Inflammatory macrophage treated with lipopolysaccharide for 1 hour (primary cell): ENCODE measurements at regions not wholly inside any gene's neighbourhood (a gene's known extent, or its start where the extent isn't known, plus 50 kb on each side); places are given as distances from the start of the nearest gene placed in this dataset.
A peak's percentile ranks its signal among the peaks of the same experiment; 100 is the strongest.

Source experiments
- DNase-seq, 2 donors: peaks; one replicate each; pipeline ENCODE4 v3.0.0-alpha.2; 2020 to 2022

DNA sequence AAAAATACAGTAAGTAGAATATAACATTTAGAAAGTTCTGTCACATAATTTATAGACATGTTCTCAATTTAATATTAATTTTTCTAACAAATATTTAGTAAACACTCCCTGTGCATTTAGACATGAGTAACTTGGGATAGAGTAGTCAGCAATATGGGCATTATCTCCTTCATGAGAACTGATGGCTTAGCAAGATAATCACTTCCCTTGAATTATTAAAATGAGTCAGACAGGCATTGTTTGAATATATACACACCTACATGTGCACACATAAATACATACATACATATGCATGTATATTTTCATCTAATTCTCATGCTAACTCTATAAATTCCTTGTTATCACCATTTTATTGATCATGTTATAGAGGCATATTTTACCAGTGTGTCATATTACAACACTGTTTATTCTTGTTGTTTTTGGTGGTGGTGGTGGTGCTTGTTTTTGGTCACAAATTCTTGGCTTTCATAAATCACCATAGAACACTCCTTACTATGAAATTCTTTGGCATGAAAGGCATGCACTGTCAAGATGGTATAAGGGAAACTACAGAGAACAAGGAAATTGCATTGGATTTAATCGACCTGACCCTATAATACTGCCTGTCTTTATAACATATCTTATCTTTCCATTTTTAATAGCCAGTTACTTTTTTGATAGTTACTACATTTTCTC is 434.5 kb upstream of the MANEA start:
- no peak for DNase-seq

- DNase-seq: no peak
Observed at GRCh38 chr6:95143408-95144180, 433.7 kb upstream of the MANEA start.

GRCh38 chr6:95145457-95145856 is 431.9 kb upstream of the MANEA start:
- DNase-seq: no peak

DNA sequence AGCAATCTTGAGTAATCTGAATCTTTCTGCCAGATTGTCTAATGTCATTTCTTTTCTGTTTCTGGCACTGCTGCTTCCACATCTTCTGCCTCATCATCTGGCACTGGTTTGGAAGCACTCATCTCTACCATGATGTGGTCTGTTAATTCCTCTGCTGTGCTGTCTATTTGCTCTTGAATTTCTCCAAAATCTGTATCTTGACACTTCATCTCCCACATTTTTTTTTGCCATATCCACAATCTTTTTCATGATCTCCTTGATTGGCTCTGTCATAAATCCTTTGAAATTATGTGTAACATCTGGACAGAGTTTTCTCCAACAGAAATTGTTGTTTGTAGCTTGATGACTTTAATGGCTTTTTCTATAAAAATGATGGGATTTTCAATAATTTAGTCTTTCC is 417.8 kb upstream of the MANEA start:
- DNase-seq: no peak

GRCh38 chr6:95169775-95170174 is 407.6 kb upstream of the MANEA start:
- no peak for DNase-seq

GRCh38 chr6:95175927-95176675 is 401.2 kb upstream of the MANEA start:
- no peak for DNase-seq

DNA sequence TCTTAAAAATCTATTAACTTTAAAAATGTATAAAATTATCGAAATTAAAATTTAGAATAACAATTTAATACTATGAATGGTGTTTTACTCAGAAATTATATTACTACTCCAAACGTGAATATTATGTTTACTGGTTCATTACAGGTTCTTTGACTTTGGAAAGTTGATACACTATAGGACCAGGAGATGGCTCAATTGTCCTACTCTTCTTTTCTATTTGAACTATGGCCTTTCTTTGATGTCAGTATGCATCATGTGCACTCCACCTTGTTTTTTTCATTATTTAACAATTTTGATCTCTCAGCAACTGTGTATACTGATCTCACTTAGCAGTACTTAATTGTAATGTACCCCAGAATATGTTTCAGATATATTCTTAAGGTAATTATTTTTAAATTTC is 391.5 kb upstream of the MANEA start:
- DNase-seq: no peak

DNA sequence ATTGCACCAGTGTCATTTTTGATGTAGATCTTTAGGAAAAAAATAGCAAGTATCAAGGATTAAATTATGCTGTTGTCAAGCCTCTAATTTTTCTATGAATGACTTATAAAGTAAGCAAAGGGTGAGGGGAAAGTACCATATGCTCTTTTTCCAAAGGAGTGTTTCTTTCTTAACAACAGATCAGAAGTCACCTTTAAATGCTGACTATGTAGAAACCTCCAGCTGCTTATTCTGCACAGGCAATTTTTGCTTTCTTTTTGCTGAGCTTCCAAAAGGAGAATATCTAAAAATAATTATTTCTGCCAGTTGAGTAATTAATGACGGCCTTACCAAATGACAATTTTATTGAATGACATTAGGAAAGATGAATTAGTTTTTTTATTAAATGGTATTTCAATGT is 390.6 kb upstream of the MANEA start:
- DNase-seq: no peak

GRCh38 chr6:95197590-95197989 is 379.7 kb upstream of the MANEA start:
- no peak for DNase-seq

GRCh38 chr6:95203153-95203754 is 374.1 kb upstream of the MANEA start:
- peak; percentile 4 to 36 for DNase-seq

GRCh38 chr6:95204178-95204577 is 373.2 kb upstream of the MANEA start:
- no peak for DNase-seq

GRCh38 chr6:95208621-95209020 is 368.7 kb upstream of the MANEA start:
- DNase-seq: no peak

- no peak for DNase-seq
Observed at GRCh38 chr6:95209074-95209473, 368.3 kb upstream of the MANEA start.

DNA sequence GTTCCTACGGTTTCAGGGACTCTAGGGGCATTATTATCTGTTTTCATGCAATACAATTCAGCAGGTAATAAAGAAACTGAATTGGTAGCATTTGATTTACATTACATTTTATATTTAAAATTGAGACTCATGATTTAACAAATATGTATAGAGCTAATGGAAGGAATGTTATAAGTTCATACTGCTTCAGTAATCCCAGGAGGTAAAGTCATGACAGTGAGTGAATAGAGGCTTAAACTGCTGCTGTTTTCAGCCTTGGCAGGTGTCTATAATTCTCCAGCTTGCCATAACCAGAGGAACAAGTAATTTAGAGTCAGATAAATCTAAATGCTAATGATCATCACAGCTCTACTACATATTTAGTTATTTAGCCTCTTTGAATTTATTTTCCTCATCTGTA is 360.8 kb upstream of the MANEA start:
- DNase-seq: no peak

DNA sequence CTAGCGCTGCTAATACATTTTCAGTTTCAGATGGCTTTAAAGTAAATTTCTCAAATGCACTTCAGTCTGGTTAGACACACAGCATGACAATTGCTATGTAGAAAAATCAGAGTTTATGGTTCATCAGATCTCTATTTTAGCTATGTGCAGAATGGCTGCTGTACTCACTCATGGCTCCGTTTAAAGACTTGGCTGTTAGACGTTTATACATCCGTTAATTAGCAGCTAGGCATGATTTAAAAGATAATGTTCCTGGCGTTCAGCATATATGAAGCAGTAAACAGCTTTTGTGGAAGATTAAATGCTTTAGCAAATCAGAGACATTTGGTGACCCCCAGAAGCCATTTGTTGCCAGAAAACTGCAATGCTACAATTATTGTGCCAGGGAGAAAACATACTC is 350.0 kb upstream of the MANEA start:
- no peak for DNase-seq

GRCh38 chr6:95228636-95229035 is 348.7 kb upstream of the MANEA start:
- DNase-seq: no peak

GRCh38 chr6:95230071-95230740 is 347.1 kb upstream of the MANEA start:
- DNase-seq: no peak

- DNase-seq: no peak
Observed at GRCh38 chr6:95231416-95231815, 345.9 kb upstream of the MANEA start.

GRCh38 chr6:95232446-95232845 is 344.9 kb upstream of the MANEA start:
- no peak for DNase-seq

DNA sequence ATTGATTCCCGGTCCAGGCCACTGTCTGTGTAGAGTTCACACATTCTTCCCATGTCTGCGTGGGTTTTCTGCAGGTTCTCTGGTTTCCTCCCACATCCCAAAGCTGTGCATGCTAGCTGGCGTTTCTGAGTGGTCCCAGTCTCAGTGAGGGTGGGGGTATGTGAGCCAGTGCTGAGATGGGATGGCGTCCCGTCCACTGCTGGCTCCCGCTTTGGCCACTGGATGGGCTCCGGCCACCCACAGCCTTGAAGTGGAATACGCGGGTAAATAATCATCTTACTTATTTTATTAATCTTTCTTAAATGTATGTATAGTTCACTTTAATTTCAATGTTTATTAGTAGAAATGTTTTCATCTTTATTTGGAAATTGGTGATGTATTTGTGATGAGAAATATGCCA is 343.5 kb upstream of the MANEA start:
- no peak for DNase-seq

GRCh38 chr6:95240514-95240913 is 336.8 kb upstream of the MANEA start:
- DNase-seq: no peak

- no peak for DNase-seq
Observed at GRCh38 chr6:95242560-95242959, 334.8 kb upstream of the MANEA start.

DNA sequence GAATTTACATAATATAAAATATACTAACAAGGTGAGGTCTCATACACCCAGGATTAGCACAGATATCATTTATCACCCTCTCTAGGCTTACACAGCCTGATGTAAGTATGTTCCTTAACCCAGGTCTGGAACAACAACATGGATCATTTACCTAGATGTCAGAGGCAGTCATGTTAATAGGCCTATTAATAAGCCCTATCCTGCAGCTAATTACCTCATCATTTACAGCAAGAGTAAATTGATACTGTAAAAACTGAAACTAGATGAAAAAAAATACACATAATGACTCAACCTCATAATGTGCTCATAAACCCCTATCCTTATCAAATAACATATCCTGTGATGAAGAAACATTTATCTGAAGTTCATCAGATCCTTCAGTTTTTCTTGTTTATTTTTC is 334.3 kb upstream of the MANEA start:
- DNase-seq: no peak
